ENCODE measurements at regions not wholly inside any gene's neighbourhood (a gene's known extent, or its start where the extent isn't known, plus 50 kb on each side); places are given as distances from the start of the nearest gene placed in this dataset.

DNA sequence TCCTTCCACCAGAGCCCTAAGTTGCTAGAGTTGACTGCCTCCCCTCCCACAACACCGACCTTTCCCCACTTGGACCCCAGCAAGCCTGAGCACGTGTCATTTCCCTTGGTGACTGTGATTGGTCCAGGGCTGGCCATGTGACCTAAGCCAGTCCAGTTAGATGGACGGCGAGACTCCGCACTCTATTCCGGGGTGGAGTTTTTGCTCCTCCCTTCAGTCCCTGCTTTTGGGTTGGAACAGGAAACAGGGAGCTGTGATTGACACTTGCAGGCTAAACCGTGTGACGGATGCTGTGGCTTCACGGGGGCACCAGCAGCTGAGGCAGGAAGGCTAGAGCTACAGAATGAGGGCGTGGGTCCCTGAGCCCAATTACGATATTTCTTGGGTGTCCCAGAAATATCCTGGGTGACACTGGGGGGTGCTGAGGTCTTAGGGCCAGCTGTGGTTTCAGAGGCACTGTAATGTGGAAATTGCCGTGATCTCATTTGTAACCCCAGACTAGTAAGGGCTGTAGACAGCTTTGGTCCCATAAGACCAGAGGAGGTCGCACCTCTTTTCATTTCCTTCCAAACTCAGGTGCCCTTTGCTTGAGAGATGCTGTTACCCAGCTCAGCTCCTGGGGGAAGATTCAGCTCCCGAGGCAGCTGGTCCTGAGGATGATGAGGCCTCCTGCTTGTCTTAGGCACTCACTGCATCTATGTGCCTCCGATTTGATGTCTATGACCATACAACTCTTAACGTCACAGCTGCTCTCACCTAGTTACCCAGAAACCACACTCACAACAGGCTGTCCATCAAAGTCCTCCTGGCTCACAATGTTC lies 102.7 kb upstream of the NPTX2 start:
- no peak overlapping the region for H2AFZ ChIP-seq (ENCODE audit: low read length)
- ChIA-PET CTCF (interaction anchor here (0.6 kb wide), 1 partner anchor 1335 kb away, joined by 3 read pairs; no protein-coding TSS in a partner anchor), POLR2A (ENCODE audit: unreplicated experiment) (no interaction called here)
- H3K36me3 ChIP-seq (ENCODE audit: low read depth, low read length) = no peaks in the 10 kb centered on the region
- no peaks in the 10 kb centered on the region for H4K20me1 ChIP-seq (ENCODE audit: low read length)
- H3K4me3 ChIP-seq (ENCODE audit: low read length) = no peak overlapping the region
- H3K27me3 ChIP-seq (ENCODE audit: low read length) = no peaks in the 10 kb centered on the region
- TF ChIP-seq EZH2phosphoT487 (IDR thresholded peaks at IDR 0.05; ENCODE audit: borderline replicate concordance, low read length) (no peak), EZH2 (IDR thresholded peaks at IDR 0.05; ENCODE audit: low read length, unreplicated experiment) (no peak)
- TF ChIP-seq, protein P1, sequence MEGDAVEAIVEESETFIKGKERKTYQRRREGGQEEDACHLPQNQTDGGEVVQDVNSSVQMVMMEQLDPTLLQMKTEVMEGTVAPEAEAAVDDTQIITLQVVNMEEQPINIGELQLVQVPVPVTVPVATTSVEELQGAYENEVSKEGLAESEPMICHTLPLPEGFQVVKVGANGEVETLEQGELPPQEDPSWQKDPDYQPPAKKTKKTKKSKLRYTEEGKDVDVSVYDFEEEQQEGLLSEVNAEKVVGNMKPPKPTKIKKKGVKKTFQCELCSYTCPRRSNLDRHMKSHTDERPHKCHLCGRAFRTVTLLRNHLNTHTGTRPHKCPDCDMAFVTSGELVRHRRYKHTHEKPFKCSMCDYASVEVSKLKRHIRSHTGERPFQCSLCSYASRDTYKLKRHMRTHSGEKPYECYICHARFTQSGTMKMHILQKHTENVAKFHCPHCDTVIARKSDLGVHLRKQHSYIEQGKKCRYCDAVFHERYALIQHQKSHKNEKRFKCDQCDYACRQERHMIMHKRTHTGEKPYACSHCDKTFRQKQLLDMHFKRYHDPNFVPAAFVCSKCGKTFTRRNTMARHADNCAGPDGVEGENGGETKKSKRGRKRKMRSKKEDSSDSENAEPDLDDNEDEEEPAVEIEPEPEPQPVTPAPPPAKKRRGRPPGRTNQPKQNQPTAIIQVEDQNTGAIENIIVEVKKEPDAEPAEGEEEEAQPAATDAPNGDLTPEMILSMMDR (conservative IDR thresholded peaks at IDR 0.05; ENCODE audit: low read depth, low read length) = no peak
- no peaks in the 10 kb centered on the region for H3K4me1 ChIP-seq (ENCODE audit: insufficient read depth, low read length)
- no peaks in the 10 kb centered on the region for H3K9me3 ChIP-seq (ENCODE audit: low read length)
- H3K27ac ChIP-seq (ENCODE audit: low read length) = no peak overlapping the region
- H3K79me2 ChIP-seq (ENCODE audit: low read length) = no peaks in the 10 kb centered on the region
- intact Hi-C loops (cut with micrococcal nuclease) = no loop called here
- H3K4me2 ChIP-seq (ENCODE audit: low read length) = no peak overlapping the region
- H3K9me2 ChIP-seq (replicated peaks; ENCODE audit: low read length) = no peaks in the 10 kb centered on the region
- DNase-seq (no peak), ATAC-seq (no peak)
- H3F3A ChIP-seq (ENCODE audit: low read length, unreplicated experiment) = no peaks in the 10 kb centered on the region
- BruUV-seq (replicated peaks) = no TSS peak
- no peak overlapping the region for H3K9ac ChIP-seq (ENCODE audit: low read length)

GRCh38 chr7:98511175-98511574 lies 105.9 kb upstream of the NPTX2 start:
- no TSS peak for BruUV-seq (replicated peaks)
- Histone ChIP-seq H3K79me2 (ENCODE audit: low read length) (no peaks in the 10 kb centered on the region), H3F3A (ENCODE audit: low read length, unreplicated experiment) (no peaks in the 10 kb centered on the region), H3K9ac (ENCODE audit: low read length) (no peak overlapping the region), H3K9me3 (ENCODE audit: low read length) (no peaks in the 10 kb centered on the region), H4K20me1 (ENCODE audit: low read length) (no peaks in the 10 kb centered on the region), H3K36me3 (ENCODE audit: low read depth, low read length) (no peaks in the 10 kb centered on the region), H3K27me3 (ENCODE audit: low read length) (0 out of 2 replicates have a peak, but pooled peaks cover 5% of the 10 kb centered on the region), H3K4me1 (ENCODE audit: insufficient read depth, low read length) (peaks cover 9% of the 10 kb centered on the region; the same call in 1 of the 2 replicates), H3K9me2 (replicated peaks; ENCODE audit: low read length) (no peaks in the 10 kb centered on the region), H3K4me2 (ENCODE audit: low read length) (no peak overlapping the region), H2AFZ (ENCODE audit: low read length) (no peak overlapping the region), H3K27ac (ENCODE audit: low read length) (no peak overlapping the region), H3K4me3 (ENCODE audit: low read length) (no peak overlapping the region)
- ATAC-seq (no peak), DNase-seq (no peak)
- TF ChIP-seq, protein P1 (conservative IDR thresholded peaks at IDR 0.05; ENCODE audit: low read depth, low read length) = no peak
- TF ChIP-seq EZH2 (IDR thresholded peaks at IDR 0.05; ENCODE audit: low read length, unreplicated experiment) = no peak
- TF ChIP-seq EZH2phosphoT487 (IDR thresholded peaks at IDR 0.05; ENCODE audit: borderline replicate concordance, low read length) = no peak
- POLR2A ChIA-PET (ENCODE audit: unreplicated experiment) = no interaction called here
- CTCF ChIA-PET = no interaction called here
- intact Hi-C loops (cut with micrococcal nuclease) = no loop called here

GRCh38 chr7:98509836-98510235 lies 107.2 kb upstream of the NPTX2 start:
- no TSS peak for BruUV-seq (replicated peaks)
- POLR2A ChIA-PET (ENCODE audit: unreplicated experiment) = no interaction called here
- intact Hi-C loops (cut with micrococcal nuclease) = no loop called here
- CTCF ChIA-PET = no interaction called here
- H3K36me3 ChIP-seq (ENCODE audit: low read depth, low read length) = no peaks in the 10 kb centered on the region
- TF ChIP-seq EZH2 (IDR thresholded peaks at IDR 0.05; ENCODE audit: low read length, unreplicated experiment) (no peak), EZH2phosphoT487 (IDR thresholded peaks at IDR 0.05; ENCODE audit: borderline replicate concordance, low read length) (no peak)
- TF ChIP-seq, protein P1 (conservative IDR thresholded peaks at IDR 0.05; ENCODE audit: low read depth, low read length) = no peak
- no peak overlapping the region for H3K9ac ChIP-seq (ENCODE audit: low read length)
- H3K9me3 ChIP-seq (ENCODE audit: low read length) = no peaks in the 10 kb centered on the region
- no peak overlapping the region for H3K4me2 ChIP-seq (ENCODE audit: low read length)
- ATAC-seq (no peak), DNase-seq (no peak)
- H3K79me2 ChIP-seq (ENCODE audit: low read length) = no peaks in the 10 kb centered on the region
- H2AFZ ChIP-seq (ENCODE audit: low read length) = no peak overlapping the region
- 0 out of 2 replicates have a peak, but pooled peaks cover 5% of the 10 kb centered on the region for H3K27me3 ChIP-seq (ENCODE audit: low read length)
- no peaks in the 10 kb centered on the region for H4K20me1 ChIP-seq (ENCODE audit: low read length)
- H3F3A ChIP-seq (ENCODE audit: low read length, unreplicated experiment) = no peaks in the 10 kb centered on the region
- no peak overlapping the region for H3K27ac ChIP-seq (ENCODE audit: low read length)
- no peak overlapping the region for H3K4me3 ChIP-seq (ENCODE audit: low read length)
- H3K9me2 ChIP-seq (replicated peaks; ENCODE audit: low read length) = no peaks in the 10 kb centered on the region
- H3K4me1 ChIP-seq (ENCODE audit: insufficient read depth, low read length) = peaks cover 9% of the 10 kb centered on the region; the same call in 1 of the 2 replicates

Measured in PC-3 (cell line).